Astrocyte (in vitro differentiated cells and primary cell): ENCODE measurements at regions not wholly inside any gene's neighbourhood (a gene's known extent, or its start where the extent isn't known, plus 50 kb on each side); places are given as distances from the start of the nearest gene placed in this dataset.

Experiments used
- DNase-seq: peaks from one replicate; pipeline ENCODE4 v3.0.0-alpha.2; 2010; ENCODE audit warnings: low read depth
- FAIRE-seq: peaks from 2 replicates; lab custom pipeline; 2011; peaks lifted over from hg19 to GRCh38; lab: Jason Lieb, UNC
- H2AFZ ChIP-seq: 2 replicates; pipeline ENCODE4 v1.6.0; 2012; ENCODE audit warnings: low read depth, low read length, inconsistent platforms
- H3K27ac ChIP-seq: 2 replicates; pipeline ENCODE4 v1.5.1; 2011; ENCODE audit warnings: low read depth, low read length, inconsistent platforms
- H3K27me3 ChIP-seq: 2 replicates; pipeline ENCODE4 v1.6.0; 2011; ENCODE audit warnings: low read length, inconsistent platforms; ENCODE audit not compliant: insufficient read depth
- H3K36me3 ChIP-seq: 2 replicates; pipeline ENCODE4 v1.5.1; 2011; ENCODE audit warnings: low read length, inconsistent platforms; ENCODE audit not compliant: insufficient read depth
- H3K4me1 ChIP-seq: 2 replicates; pipeline ENCODE4 v1.5.1; 2011; ENCODE audit warnings: low read length, inconsistent platforms; ENCODE audit not compliant: insufficient read depth
- H3K4me2 ChIP-seq: 2 replicates; pipeline ENCODE4 v1.6.0; 2012; ENCODE audit warnings: low read length, inconsistent platforms
- H3K4me3 ChIP-seq: 2 replicates; pipeline ENCODE4 v1.5.1; 2011; ENCODE audit warnings: low read depth, mild to moderate bottlenecking, low read length, inconsistent platforms; ENCODE audit not compliant: insufficient read depth
- H3K79me2 ChIP-seq: 2 replicates; pipeline ENCODE4 v1.6.0; 2012; ENCODE audit warnings: mild to moderate bottlenecking, low read length, inconsistent platforms; ENCODE audit not compliant: insufficient read depth
- H3K9ac ChIP-seq: 2 replicates; pipeline ENCODE4 v1.6.0; 2012; ENCODE audit warnings: mild to moderate bottlenecking, low read length, inconsistent platforms
- H3K9me3 ChIP-seq: 2 replicates; pipeline ENCODE4 v1.5.1; 2012; ENCODE audit warnings: low read depth, mild to moderate bottlenecking, low read length, inconsistent platforms; ENCODE audit not compliant: insufficient read depth
- H4K20me1 ChIP-seq: 2 replicates; pipeline ENCODE4 v1.6.0; 2012; ENCODE audit warnings: low read length, inconsistent platforms; ENCODE audit not compliant: insufficient read depth
- H3K27ac Mint-ChIP-seq: one replicate; pipeline ENCODE4 v1.8.0; 2021; ENCODE audit warnings: mild to moderate bottlenecking, mixed read lengths; ENCODE audit not compliant: unreplicated experiment
- H3K27me3 Mint-ChIP-seq: one replicate; pipeline ENCODE4 v1.8.0; 2021; ENCODE audit warnings: low read depth, mixed read lengths; ENCODE audit not compliant: unreplicated experiment
- H3K36me3 Mint-ChIP-seq: one replicate; pipeline ENCODE4 v1.8.0; 2021; ENCODE audit warnings: low read depth, mixed read lengths; ENCODE audit not compliant: unreplicated experiment
- H3K4me1 Mint-ChIP-seq: one replicate; pipeline ENCODE4 v1.8.0; 2021; ENCODE audit warnings: low read depth, mixed read lengths; ENCODE audit not compliant: unreplicated experiment
- H3K4me3 Mint-ChIP-seq: one replicate; pipeline ENCODE4 v1.8.0; 2021; ENCODE audit warnings: mild to moderate bottlenecking, moderate library complexity, mixed read lengths; ENCODE audit not compliant: unreplicated experiment
- H3K9me3 Mint-ChIP-seq: one replicate; pipeline ENCODE4 v1.8.0; 2021; ENCODE audit warnings: mild to moderate bottlenecking, mixed read lengths; ENCODE audit not compliant: unreplicated experiment
- EZH2 ChIP-seq: IDR thresholded peaks from 2 replicates; pipeline ENCODE4 v1.6.1; 2012; ENCODE audit warnings: mild to moderate bottlenecking, low read length, inconsistent platforms; ENCODE audit not compliant: insufficient read depth
- TF ChIP-seq, protein P1 (sequence below): IDR thresholded peaks from 2 replicates; pipeline ENCODE4 v1.5.1; 2011; ENCODE audit warnings: low read depth, mild to moderate bottlenecking, inconsistent platforms, low read length, moderate library complexity; ENCODE audit not compliant: insufficient read depth

DNA sequence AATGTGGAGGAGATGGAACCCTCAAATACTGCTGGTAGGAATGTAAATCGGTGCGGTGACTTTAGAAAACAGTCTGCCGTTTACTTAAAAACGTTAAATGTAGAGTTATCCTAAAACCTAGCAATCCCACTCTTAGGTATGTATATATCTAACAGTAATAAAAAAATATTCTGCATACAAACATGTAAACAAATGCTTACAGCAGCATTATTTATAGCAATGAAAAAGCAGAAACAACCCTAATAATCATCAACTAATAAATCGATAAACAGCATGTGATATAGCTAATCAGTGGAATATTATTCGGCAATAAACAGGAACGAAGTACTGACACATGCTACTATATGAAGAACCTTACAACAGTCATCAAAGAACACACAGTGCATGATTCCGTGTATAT, 144.7 kb downstream of the CNTN3 start:
- Histone ChIP-seq H3K9me3 (peaks cover 4% of the 10 kb centered on the region), H3K9ac (no peak overlapping the region), H3K79me2 (no peaks in the 10 kb centered on the region), H3K36me3 (no peaks in the 10 kb centered on the region), H3K4me2 (no peak overlapping the region), H4K20me1 (no peaks in the 10 kb centered on the region), H3K4me1 (no peaks in the 10 kb centered on the region), H3K27me3 (no peaks in the 10 kb centered on the region), H2AFZ (no peak overlapping the region), H3K4me3 (no peak overlapping the region), H3K27ac (no peak overlapping the region)
- Mint-ChIP-seq H3K27me3 (no peaks in the 10 kb centered on the region), H3K4me1 (peaks cover 7% of the 10 kb centered on the region), H3K27ac (no peak overlapping the region), H3K9me3 (peaks cover 3% of the 10 kb centered on the region), H3K4me3 (no peak overlapping the region), H3K36me3 (no peaks in the 10 kb centered on the region)
- TF ChIP-seq, protein P1, sequence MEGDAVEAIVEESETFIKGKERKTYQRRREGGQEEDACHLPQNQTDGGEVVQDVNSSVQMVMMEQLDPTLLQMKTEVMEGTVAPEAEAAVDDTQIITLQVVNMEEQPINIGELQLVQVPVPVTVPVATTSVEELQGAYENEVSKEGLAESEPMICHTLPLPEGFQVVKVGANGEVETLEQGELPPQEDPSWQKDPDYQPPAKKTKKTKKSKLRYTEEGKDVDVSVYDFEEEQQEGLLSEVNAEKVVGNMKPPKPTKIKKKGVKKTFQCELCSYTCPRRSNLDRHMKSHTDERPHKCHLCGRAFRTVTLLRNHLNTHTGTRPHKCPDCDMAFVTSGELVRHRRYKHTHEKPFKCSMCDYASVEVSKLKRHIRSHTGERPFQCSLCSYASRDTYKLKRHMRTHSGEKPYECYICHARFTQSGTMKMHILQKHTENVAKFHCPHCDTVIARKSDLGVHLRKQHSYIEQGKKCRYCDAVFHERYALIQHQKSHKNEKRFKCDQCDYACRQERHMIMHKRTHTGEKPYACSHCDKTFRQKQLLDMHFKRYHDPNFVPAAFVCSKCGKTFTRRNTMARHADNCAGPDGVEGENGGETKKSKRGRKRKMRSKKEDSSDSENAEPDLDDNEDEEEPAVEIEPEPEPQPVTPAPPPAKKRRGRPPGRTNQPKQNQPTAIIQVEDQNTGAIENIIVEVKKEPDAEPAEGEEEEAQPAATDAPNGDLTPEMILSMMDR: no peak
- no peak for TF ChIP-seq EZH2
- no peak for DNase-seq
- no peak for FAIRE-seq

DNA sequence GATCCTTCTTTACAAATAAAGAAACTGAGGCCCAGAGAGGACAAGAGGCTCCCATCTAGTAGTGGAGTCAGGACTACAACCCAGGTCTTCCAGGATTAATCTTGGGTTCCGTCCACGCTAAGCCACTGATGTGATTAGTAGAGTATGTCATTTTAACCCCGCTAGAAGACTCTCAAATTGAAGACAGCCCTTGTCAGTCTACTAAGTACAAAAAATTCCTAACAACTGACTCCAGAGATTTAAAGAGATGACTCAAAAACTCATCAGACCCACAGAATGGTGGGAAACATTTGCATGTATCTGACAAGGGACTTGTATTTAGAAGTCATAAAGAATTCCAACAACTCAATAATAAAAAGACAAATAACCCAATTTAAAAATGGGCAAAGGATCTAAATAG, 145.3 kb downstream of the CNTN3 start:
- no peak overlapping the region for H3K27ac ChIP-seq
- no peak overlapping the region for H3K9ac ChIP-seq
- FAIRE-seq: peak; percentile 20
- no peaks in the 10 kb centered on the region for H4K20me1 ChIP-seq
- no peak overlapping the region for H3K4me3 ChIP-seq
- Mint-ChIP-seq H3K4me3 (no peak overlapping the region), H3K9me3 (peaks cover 3% of the 10 kb centered on the region), H3K27me3 (no peaks in the 10 kb centered on the region), H3K27ac (no peak overlapping the region), H3K36me3 (no peaks in the 10 kb centered on the region), H3K4me1 (peaks cover 7% of the 10 kb centered on the region)
- no peak overlapping the region for H3K4me2 ChIP-seq
- no peaks in the 10 kb centered on the region for H3K79me2 ChIP-seq
- no peak for TF ChIP-seq EZH2
- TF ChIP-seq, protein P1: no peak
- H3K4me1 ChIP-seq: no peaks in the 10 kb centered on the region
- no peak overlapping the region for H2AFZ ChIP-seq
- peak; percentile 8 for DNase-seq
- no peaks in the 10 kb centered on the region for H3K36me3 ChIP-seq
- no peaks in the 10 kb centered on the region for H3K27me3 ChIP-seq
- H3K9me3 ChIP-seq: peaks cover 3% of the 10 kb centered on the region

DNA sequence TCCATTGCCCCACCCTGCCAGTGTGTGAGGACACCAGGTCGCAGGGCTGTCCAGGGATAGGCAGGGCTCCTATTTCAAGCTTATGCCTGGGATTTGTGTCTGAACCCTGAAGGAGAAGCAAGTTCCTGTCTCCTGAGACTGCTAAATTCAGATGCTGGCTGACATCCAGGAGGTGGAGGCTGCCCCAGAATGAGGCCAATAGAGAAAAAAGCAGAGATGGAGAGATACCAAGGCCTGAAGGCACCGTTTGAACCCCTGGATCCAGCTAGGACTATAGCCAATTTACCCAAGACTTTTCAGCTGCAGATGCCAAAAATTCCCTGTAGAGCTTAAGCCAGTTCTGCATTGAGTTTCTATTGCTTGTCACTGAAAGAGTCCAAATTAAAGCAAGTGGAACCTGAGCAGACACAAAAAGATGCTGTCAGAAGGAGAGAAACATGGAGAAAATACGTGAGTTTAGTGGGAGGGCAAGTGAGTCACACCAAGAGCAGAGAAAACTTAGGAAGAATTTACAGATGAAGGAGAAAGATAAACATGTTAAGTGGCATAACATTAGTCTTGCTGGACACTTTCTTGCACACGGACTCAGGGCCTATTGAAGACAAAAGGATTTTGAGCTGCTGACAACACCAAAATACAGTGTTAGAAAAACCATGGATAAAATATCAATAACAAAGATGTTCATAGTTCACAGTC, 148.6 kb downstream of the CNTN3 start:
- Histone ChIP-seq H3K36me3 (no peaks in the 10 kb centered on the region), H3K27ac (no peak overlapping the region), H3K4me2 (no peak overlapping the region), H2AFZ (no peak overlapping the region), H3K27me3 (no peaks in the 10 kb centered on the region), H3K79me2 (no peaks in the 10 kb centered on the region), H4K20me1 (no peaks in the 10 kb centered on the region), H3K4me1 (no peaks in the 10 kb centered on the region), H3K9me3 (no peaks in the 10 kb centered on the region), H3K9ac (no peak overlapping the region), H3K4me3 (no peak overlapping the region)
- no peak overlapping the region for H3K27ac Mint-ChIP-seq
- peaks cover 7% of the 10 kb centered on the region for H3K4me1 Mint-ChIP-seq
- H3K4me3 Mint-ChIP-seq: no peak overlapping the region
- H3K9me3 Mint-ChIP-seq: no peaks in the 10 kb centered on the region
- no peaks in the 10 kb centered on the region for H3K36me3 Mint-ChIP-seq
- FAIRE-seq (no peak), DNase-seq (peak; percentile 14)
- no peaks in the 10 kb centered on the region for H3K27me3 Mint-ChIP-seq
- no peak for TF ChIP-seq EZH2
- TF ChIP-seq, protein P1: no peak
